ENCODE measurements at regions not wholly inside any gene's neighbourhood (a gene's known extent, or its start where the extent isn't known, plus 50 kb on each side); places are given as distances from the start of the nearest gene placed in this dataset.
"Not testable (repeated sequence)": the region's sequence is repeated elsewhere in the genome, so short reads cannot be mapped to it uniquely, and the experiment has no call there.

DNA sequence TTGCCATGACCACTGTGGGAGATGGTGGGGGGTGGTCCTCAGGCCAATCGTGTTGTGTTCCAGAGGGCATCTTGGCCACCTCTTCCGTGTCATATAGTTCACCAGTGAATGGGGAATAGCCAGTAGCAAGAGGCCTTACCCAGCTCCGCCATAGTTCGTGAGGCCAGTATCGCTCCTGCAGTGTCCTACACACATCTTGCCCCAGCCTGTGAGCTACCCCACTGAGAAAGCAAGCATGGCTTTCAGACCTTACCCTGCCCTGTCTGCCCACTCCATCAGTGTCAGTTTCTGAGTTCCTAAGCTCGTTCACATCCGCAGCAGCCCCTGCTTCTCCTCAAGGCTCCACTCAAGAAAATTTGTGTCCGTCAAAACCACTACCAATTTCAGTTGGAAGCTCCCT is 586.0 kb upstream of the PABPC5 start:
- H3K36me3 ChIP-seq; DNase-seq; H3K27me3 ChIP-seq; H3K4me1 ChIP-seq; ATAC-seq (ENCODE audit: low FRiP score in 2 of 2); H3K4me3 ChIP-seq; H3K27ac ChIP-seq; H3K9me3 ChIP-seq: not testable (repeated sequence)
- WGBS, 2 donors = 80% methylated on average over 8 of the region's 8 CpGs; no CpG with 5 or more reads in 1 of the 2 donors

DNA sequence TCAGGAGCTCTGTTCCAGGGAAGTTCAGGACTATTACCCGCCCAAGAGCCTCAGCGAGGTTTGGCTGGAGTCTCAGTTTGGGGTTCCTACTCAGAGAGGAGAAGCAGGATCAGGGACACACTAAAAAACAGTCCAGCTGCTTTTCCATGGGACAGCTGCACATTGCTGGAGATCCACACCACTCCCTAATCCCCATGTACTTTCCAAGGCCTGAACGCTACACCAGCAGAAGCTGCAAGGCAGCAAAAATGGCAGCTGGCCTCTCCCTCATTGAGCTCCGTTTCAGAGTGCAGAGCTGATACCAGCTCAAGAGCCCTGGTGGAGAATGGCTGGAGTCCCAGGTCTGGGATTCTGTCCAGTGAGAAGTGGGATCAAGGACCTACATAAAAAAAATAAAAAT is 551.2 kb upstream of the PABPC5 start:
- Histone ChIP-seq H3K36me3 (no peaks in the 10 kb centered on the region), H3K4me3 (no peak overlapping the region), H3K27ac (no peak overlapping the region), H3K27me3 (no peaks in the 10 kb centered on the region), H3K4me1 (no peaks in the 10 kb centered on the region), H3K9me3 (no peaks in the 10 kb centered on the region)
- no peak for TF ChIP-seq POLR2AphosphoS5 (IDR thresholded peaks at IDR 0.05)
- no peak for TF ChIP-seq POLR2A (IDR thresholded peaks at IDR 0.05)
- TF ChIP-seq EP300 (IDR thresholded peaks at IDR 0.05) = no peak
- TF ChIP-seq, protein P1, sequence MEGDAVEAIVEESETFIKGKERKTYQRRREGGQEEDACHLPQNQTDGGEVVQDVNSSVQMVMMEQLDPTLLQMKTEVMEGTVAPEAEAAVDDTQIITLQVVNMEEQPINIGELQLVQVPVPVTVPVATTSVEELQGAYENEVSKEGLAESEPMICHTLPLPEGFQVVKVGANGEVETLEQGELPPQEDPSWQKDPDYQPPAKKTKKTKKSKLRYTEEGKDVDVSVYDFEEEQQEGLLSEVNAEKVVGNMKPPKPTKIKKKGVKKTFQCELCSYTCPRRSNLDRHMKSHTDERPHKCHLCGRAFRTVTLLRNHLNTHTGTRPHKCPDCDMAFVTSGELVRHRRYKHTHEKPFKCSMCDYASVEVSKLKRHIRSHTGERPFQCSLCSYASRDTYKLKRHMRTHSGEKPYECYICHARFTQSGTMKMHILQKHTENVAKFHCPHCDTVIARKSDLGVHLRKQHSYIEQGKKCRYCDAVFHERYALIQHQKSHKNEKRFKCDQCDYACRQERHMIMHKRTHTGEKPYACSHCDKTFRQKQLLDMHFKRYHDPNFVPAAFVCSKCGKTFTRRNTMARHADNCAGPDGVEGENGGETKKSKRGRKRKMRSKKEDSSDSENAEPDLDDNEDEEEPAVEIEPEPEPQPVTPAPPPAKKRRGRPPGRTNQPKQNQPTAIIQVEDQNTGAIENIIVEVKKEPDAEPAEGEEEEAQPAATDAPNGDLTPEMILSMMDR (IDR thresholded peaks at IDR 0.05) = no peak
- no peak for DNase-seq
- 67 to 88% methylated on average over 2 to 4 of the region's 4 CpGs for WGBS, 2 donors
- ATAC-seq (ENCODE audit: low FRiP score in 2 of 2) = no peak

DNA sequence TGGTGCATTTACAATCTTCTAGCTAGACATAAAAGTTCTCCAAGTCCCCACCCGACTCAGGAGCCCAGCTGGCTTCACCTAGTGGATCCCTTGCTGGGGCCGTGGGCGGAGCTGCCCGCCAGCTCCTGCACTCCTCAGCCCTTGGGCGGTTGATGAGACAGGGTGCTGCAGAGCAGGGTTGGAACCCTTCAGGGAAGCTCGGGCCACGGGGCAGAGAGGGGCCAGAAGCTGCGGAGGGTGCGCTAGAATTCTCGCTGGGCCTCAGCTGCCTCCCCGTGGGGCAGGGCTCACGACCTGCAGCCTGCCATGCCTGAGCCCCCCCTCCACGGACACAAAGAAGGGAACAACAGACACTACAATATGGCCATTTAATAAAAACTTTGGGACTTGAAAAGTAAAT is 519.8 kb upstream of the PABPC5 start:
- H3K27ac ChIP-seq; ATAC-seq (ENCODE audit: low FRiP score in 2 of 2); H3K27me3 ChIP-seq; H3K9me3 ChIP-seq; H3K4me1 ChIP-seq; H3K36me3 ChIP-seq; H3K4me3 ChIP-seq: not testable (repeated sequence)
- peak in 1 of 2 donors; percentile 29 for DNase-seq
- 59 to 83% methylated on average over 3 to 11 of the region's 13 CpGs for WGBS, 2 donors

DNA sequence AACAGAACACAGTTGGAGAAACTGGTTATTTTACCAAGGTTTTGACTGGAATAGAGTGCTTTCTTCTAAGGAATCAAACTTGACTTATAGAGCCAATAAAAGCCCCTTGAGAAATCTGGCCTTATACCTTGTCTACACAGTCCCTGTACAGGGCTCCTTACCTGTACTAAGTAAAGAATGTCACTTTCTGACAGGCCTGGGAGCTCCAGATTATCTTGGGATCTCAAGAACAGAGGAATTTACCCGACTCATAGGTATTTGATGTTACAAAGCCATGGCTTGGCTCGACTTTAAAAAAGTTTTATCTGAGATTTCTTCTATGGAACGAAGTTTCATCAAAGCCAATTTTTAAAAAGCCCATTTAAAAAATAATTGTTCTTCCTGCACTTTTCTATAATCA is 487.8 kb upstream of the PABPC5 start:
- H3K9me3 ChIP-seq; H3K36me3 ChIP-seq; H3K27me3 ChIP-seq; DNase-seq; ATAC-seq (ENCODE audit: low FRiP score in 2 of 2); H3K27ac ChIP-seq; H3K4me1 ChIP-seq; H3K4me3 ChIP-seq: not testable (repeated sequence)
- WGBS, 2 donors = 56 to 59% methylated on average over 3 of the region's 3 CpGs

DNA sequence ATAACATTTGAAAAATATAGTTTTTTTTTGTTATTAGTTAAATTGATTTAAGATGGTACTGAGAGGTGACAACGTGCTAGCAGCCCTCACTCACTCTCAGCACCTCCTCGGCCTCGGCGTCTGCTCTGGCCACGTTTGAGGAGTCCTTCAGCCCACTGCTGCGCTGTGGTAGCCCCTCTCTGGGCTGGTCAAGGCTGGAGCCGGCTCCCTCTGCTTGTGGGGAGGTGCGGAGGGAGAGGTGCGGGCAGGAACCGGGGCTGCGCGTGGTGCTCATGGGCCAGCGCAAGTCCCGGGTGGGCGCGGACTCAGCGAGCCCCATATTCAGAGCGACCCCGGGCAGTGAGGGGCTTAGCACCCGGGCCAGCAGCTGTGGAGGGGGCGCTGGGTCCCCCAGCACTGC is 439.4 kb upstream of the PABPC5 start:
- H3K27ac ChIP-seq; H3K4me3 ChIP-seq; H3K9me3 ChIP-seq; ATAC-seq (ENCODE audit: low FRiP score in 2 of 2); H3K4me1 ChIP-seq; H3K27me3 ChIP-seq; H3K36me3 ChIP-seq: not testable (repeated sequence)
- WGBS, 2 donors = 83 to 89% methylated on average over 7 to 21 of the region's 21 CpGs
- DNase-seq = peak in 1 of 2 donors; percentile 24

DNA sequence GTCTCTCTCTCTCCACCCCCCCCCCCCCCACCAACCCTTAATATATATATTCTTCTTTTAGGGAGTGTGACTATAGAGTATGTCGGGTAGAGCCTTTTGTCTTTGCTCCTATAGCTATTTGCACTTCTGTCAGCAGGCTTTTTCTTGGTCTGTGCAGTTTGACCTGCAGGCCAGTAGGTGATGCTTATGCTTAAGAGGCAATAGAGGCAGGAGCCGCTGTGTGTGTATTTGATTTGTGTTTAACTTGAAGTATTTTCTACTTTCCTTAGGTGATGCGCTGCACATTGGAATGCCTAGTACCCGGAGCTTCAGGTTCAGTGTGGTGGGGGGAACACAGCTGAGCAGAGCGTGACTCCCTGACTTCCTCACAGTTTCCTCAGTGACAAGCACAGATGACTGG is 416.5 kb upstream of the PABPC5 start:
- not testable (repeated sequence) for H3K4me3 ChIP-seq; DNase-seq; H3K27ac ChIP-seq; H3K27me3 ChIP-seq; H3K36me3 ChIP-seq; H3K9me3 ChIP-seq; ATAC-seq (ENCODE audit: low FRiP score in 2 of 2); H3K4me1 ChIP-seq
- WGBS, 2 donors = 22 to 52% methylated on average over 1 to 5 of the region's 5 CpGs

DNA sequence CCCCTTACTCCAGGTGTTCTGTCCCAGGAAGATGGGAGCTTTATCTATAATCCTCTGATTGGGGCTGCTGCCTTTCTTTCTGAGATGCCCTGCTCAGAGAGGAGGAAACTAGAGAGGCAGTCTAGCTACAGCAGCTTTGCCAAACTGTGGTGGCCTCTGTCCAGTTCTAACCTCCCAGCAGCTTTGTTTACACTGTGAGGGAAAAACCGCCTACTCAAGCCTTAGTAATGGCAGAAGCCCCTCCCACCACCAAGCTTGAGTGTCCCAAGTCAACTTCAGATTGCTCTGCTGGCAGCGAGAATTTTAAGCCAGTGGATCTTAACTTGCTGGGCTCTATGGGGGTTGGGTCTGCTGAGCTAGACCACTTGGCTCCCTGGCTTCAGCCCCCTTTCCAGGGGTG is 394.9 kb upstream of the PABPC5 start:
- peaks cover 0 to 7% (median 0%) of the 10 kb centered on the region in 4 donors for H3K4me1 ChIP-seq
- H3K4me3 ChIP-seq = no peak overlapping the region
- H3K36me3 ChIP-seq = no peaks in the 10 kb centered on the region
- no peak overlapping the region for H3K27ac ChIP-seq
- 40% methylated on average over 2 of the region's 2 CpGs; no CpG with 5 or more reads in 1 of the 2 donors for WGBS, 2 donors
- H3K9me3 ChIP-seq = no peaks in the 10 kb centered on the region
- DNase-seq = peak in 1 of 2 donors; percentile 58
- no peaks in the 10 kb centered on the region for H3K27me3 ChIP-seq
- TF ChIP-seq, protein P1 (IDR thresholded peaks at IDR 0.05) = no peak
- TF ChIP-seq POLR2A (IDR thresholded peaks at IDR 0.05) (no peak), EP300 (IDR thresholded peaks at IDR 0.05) (no peak), POLR2AphosphoS5 (IDR thresholded peaks at IDR 0.05) (no peak)
- no peak for ATAC-seq (ENCODE audit: low FRiP score in 2 of 2)

DNA sequence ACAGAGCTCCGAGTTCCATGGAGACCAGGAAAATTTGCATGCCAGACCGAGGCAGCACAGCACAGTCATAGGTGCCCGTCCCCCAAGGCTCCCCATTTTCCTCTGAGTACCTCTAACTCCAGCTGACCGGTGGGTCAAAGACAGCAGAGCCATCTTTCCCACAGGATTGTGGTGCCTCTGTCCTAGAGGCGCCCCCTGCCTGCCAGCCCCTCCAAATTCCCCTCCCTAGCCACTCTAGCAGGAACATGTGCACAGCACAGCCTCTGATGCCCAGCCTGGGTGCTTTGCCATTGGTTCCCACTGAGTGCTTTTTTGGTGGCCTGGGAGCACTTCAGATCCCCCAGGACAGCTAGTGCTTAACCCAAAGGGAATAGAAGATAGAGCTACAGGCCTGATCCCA is 368.5 kb upstream of the PABPC5 start:
- WGBS, 2 donors = 82% methylated on average over 5 of the region's 5 CpGs; no CpG with 5 or more reads in 1 of the 2 donors
- Histone ChIP-seq H3K4me1 (no peaks in the 10 kb centered on the region), H3K4me3 (no peak overlapping the region), H3K36me3 (no peaks in the 10 kb centered on the region), H3K27me3 (no peaks in the 10 kb centered on the region), H3K27ac (no peak overlapping the region), H3K9me3 (no peaks in the 10 kb centered on the region)
- TF ChIP-seq POLR2AphosphoS5 (IDR thresholded peaks at IDR 0.05) (no peak), EP300 (IDR thresholded peaks at IDR 0.05) (no peak)
- TF ChIP-seq, protein P1 (IDR thresholded peaks at IDR 0.05) = no peak
- DNase-seq (no peak), ATAC-seq (ENCODE audit: low FRiP score in 2 of 2) (no peak)
